ENCODE measurements at regions not wholly inside any gene's neighbourhood (a gene's known extent, or its start where the extent isn't known, plus 50 kb on each side); places are given as distances from the start of the nearest gene placed in this dataset.
A peak's percentile ranks its signal among the peaks of the same experiment; 100 is the strongest.

DNA sequence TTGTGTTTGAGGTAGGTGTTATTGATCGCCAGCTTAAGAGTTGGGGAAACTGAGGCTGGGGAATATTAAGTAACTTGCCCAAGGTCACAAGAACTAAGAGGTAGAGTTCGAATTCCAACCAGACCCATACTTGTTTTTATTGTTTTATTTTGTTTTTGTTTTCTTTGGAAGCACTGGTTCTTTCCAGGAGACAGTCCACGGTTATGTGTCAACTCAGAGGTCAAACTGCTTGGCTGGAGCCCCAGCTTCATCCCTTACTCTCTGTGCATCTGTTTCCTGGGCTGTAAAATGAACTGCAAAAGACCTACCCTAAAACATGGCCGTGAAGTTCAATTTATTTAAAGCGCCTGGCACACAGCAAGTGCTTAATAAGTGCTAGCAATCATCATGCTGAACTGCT lies 74.4 kb upstream of the MAP1LC3B2 start:
- DNase-seq (ENCODE audit: low read depth) = no peak
- no peak for TF ChIP-seq CTCF (IDR thresholded peaks at IDR 0.05; ENCODE audit: control insufficient read depth, insufficient read depth, low read depth, low read length, missing control alignments)
- H3K4me3 ChIP-seq (ENCODE audit: control insufficient read depth, low read depth, low read length) = no peak overlapping the region

DNA sequence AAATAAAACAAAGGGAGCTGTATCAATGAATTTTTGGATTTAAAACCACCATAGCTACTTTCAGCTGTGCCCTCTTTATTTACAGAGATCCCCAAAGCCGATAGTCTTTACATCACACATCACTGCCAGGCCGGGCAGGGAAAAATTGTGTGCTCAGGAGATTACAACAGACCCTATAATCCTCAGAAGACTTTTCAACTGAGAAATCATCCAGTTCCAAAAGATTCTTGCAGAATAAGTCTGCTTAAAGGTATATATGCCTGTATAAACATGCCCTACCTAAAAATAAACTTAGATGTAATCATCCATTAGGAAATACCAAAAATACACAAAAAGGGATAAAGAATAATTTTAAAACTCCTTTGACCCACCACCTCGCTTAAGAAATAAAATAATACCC lies 70.1 kb upstream of the MAP1LC3B2 start:
- DNase-seq (ENCODE audit: low read depth) = no peak
- TF ChIP-seq CTCF (IDR thresholded peaks at IDR 0.05; ENCODE audit: control insufficient read depth, insufficient read depth, low read depth, low read length, missing control alignments) = no peak
- no peak overlapping the region for H3K4me3 ChIP-seq (ENCODE audit: control insufficient read depth, low read depth, low read length)

- peak; percentile 38 for DNase-seq (ENCODE audit: low read depth)
- H3K4me3 ChIP-seq (ENCODE audit: control insufficient read depth, low read depth, low read length) = no peak overlapping the region
- TF ChIP-seq CTCF (IDR thresholded peaks at IDR 0.05; ENCODE audit: control insufficient read depth, insufficient read depth, low read depth, low read length, missing control alignments) = no peak
Observed at GRCh38 chr12:116490471-116490870, 68.7 kb upstream of the MAP1LC3B2 start.

DNA sequence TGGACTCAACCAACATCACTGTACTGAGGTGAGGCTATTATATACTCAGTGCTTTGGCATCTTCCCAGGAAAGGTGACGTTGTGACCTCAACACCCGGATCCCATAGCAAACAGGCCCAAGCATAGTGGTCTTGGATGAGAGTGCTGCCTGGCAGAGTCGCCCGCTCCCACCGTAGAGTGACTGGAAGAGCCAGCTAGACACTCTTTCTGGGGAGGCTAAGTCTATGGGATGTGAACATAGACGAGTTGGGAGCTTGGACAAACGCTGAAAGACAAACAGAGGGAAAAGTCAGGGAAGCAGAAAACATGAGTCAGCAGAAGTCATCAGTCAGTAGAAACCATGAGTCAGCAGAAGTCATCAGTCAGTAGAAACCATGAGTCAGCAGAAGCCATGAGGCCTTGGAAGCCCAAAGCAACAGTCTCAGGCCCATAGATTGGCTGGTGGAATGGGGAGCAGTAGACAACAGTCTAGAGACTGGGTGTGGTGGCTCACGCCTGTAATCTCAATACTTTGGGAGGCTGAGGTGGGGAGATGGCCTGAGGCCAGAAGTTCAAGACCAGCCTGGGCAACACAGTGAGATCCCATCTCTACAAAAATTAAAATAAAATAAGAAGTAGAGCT lies 66.4 kb upstream of the MAP1LC3B2 start:
- peak; percentile 44 for DNase-seq (ENCODE audit: low read depth)
- no peak for TF ChIP-seq CTCF (IDR thresholded peaks at IDR 0.05; ENCODE audit: control insufficient read depth, insufficient read depth, low read depth, low read length, missing control alignments)
- no peak overlapping the region for H3K4me3 ChIP-seq (ENCODE audit: control insufficient read depth, low read depth, low read length)

GRCh38 chr12:116495260-116495659 lies 63.9 kb upstream of the MAP1LC3B2 start:
- no peak overlapping the region for H3K4me3 ChIP-seq (ENCODE audit: control insufficient read depth, low read depth, low read length)
- no peak for DNase-seq (ENCODE audit: low read depth)

GRCh38 chr12:116497051-116497591 lies 62.1 kb upstream of the MAP1LC3B2 start:
- H3K4me3 ChIP-seq (ENCODE audit: control insufficient read depth, low read depth, low read length) = no peak overlapping the region
- no peak for DNase-seq (ENCODE audit: low read depth)
- TF ChIP-seq CTCF (IDR thresholded peaks at IDR 0.05; ENCODE audit: control insufficient read depth, insufficient read depth, low read depth, low read length, missing control alignments) = no peak

More at GRCh38 chr12:116495260-116495659, 63.9 kb upstream of the MAP1LC3B2 start:
- no peak for TF ChIP-seq CTCF (IDR thresholded peaks at IDR 0.05; ENCODE audit: control insufficient read depth, insufficient read depth, low read depth, low read length, missing control alignments)

Data from AG09309 (cell line).